ENCODE measurements at regions not wholly inside any gene's neighbourhood (a gene's known extent, or its start where the extent isn't known, plus 50 kb on each side); places are given as distances from the start of the nearest gene placed in this dataset.

DNA sequence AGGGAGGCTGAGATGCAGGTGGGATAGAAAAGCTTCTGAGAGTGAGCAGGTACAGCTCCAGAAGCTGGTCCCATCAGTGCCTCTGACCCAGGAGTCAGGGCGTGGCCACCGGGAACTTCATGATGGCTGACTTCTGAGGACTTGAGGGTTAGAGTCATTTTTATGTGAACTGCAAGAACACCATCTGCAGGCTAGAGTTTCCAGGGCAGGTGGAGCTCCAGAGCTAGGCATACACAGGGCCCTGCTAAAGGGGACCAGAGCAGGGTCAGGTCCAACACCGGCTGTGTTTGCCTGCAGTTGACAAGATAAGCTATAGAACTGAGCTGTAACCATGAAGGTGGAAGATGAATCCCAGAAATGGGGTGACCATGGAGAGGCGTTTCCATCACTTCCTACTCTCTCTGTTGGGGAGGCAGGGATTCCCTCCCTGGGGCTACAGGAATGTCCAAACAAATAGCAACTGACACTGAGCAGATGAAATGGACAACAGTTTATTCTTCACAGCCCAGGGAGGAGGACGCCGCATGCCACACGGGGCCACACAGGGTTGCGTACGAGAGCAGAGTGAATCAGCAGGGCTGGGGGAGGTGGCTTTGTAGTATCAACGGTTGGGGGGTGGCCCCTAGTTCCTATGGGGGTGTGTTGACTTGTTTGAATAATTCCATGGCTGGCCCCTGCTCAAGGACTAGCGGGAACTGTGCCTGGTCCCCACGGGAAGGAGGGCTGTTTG lies 77.6 kb upstream of the ZNF516 start:
- TF ChIP-seq EZH2phosphoT487 (IDR thresholded peaks at IDR 0.05; ENCODE audit: insufficient read depth, low read depth) (no peak), EZH2 (IDR thresholded peaks at IDR 0.05; ENCODE audit: insufficient read depth, poor library complexity, severe bottlenecking) (no peak)
